H9 (cell line): ENCODE measurements at regions not wholly inside any gene's neighbourhood (a gene's known extent, or its start where the extent isn't known, plus 50 kb on each side); places are given as distances from the start of the nearest gene placed in this dataset.

ENCODE experiments used
- DNase-seq: peaks from one replicate; pipeline ENCODE4 v3.0.0-alpha.2; 2017
- H2AFZ ChIP-seq: one replicate; pipeline ENCODE4 v1.6.1; 2013; ENCODE audit warnings: mild to moderate bottlenecking, low read length, control low read depth, moderate library complexity
- H2AK5ac ChIP-seq: 2 replicates; pipeline ENCODE4 v1.6.1; 2013; ENCODE audit warnings: low read length, control low read depth, mixed read lengths; ENCODE audit not compliant: insufficient read length
- H2BK120ac ChIP-seq: one replicate; pipeline ENCODE4 v1.6.1; 2013; ENCODE audit warnings: low read depth, mild to moderate bottlenecking, low read length, control low read depth, inconsistent platforms; ENCODE audit not compliant: poor library complexity, severe bottlenecking
- H2BK12ac ChIP-seq: 2 replicates; pipeline ENCODE4 v1.6.1; 2013; ENCODE audit warnings: low read length, control low read depth, mixed read lengths, low read depth; ENCODE audit not compliant: insufficient read length
- H2BK15ac ChIP-seq: 2 replicates; pipeline ENCODE4 v1.6.1; 2013; ENCODE audit warnings: low read depth, low read length, control low read depth
- H2BK20ac ChIP-seq: one replicate; pipeline ENCODE4 v1.6.1; 2013; ENCODE audit warnings: low read depth, mild to moderate bottlenecking, low read length, control low read depth, inconsistent platforms; ENCODE audit not compliant: poor library complexity, severe bottlenecking
- H2BK5ac ChIP-seq: 2 replicates; pipeline ENCODE4 v1.6.1; 2013; ENCODE audit warnings: low read length, control low read depth, mixed read lengths; ENCODE audit not compliant: insufficient read length
- H3K14ac ChIP-seq: 2 replicates; pipeline ENCODE4 v1.6.1; 2013; ENCODE audit warnings: low read length, control low read depth; ENCODE audit not compliant: insufficient read depth
- H3K18ac ChIP-seq: 2 replicates; pipeline ENCODE4 v1.6.1; 2013; ENCODE audit warnings: low read depth, mild to moderate bottlenecking, mixed read lengths, low read length, control low read depth; ENCODE audit not compliant: insufficient read length
- H3K23ac ChIP-seq: 2 replicates; pipeline ENCODE4 v1.6.1; 2013; ENCODE audit warnings: low read length, control low read depth, mixed read lengths, low read depth; ENCODE audit not compliant: insufficient read length
- H3K23me2 ChIP-seq: 2 replicates; pipeline ENCODE4 v1.6.1; 2013; ENCODE audit warnings: low read depth, mild to moderate bottlenecking, mixed read lengths, low read length, control low read depth; ENCODE audit not compliant: insufficient read length, poor library complexity, severe bottlenecking
- H3K27ac ChIP-seq: 2 replicates; pipeline ENCODE4 v1.5.1; 2013; ENCODE audit warnings: low read length, control low read depth, mixed read lengths, low read depth; ENCODE audit not compliant: insufficient read length
- H3K27me3 ChIP-seq: 2 replicates; pipeline ENCODE4 v1.6.1; 2013; ENCODE audit warnings: low read length, control low read depth, inconsistent platforms; ENCODE audit not compliant: insufficient read depth
- H3K4ac ChIP-seq: 2 replicates; pipeline ENCODE4 v1.6.1; 2013; ENCODE audit warnings: low read depth, mild to moderate bottlenecking, control low read depth, inconsistent platforms, low read length, moderate library complexity
- H3K4me1 ChIP-seq: 2 replicates; pipeline ENCODE4 v1.6.1; 2013; ENCODE audit warnings: low read length, control low read depth, inconsistent platforms; ENCODE audit not compliant: insufficient read depth
- H3K4me2 ChIP-seq: 2 replicates; pipeline ENCODE4 v1.6.1; 2013; ENCODE audit warnings: low read length, control low read depth, mixed read lengths; ENCODE audit not compliant: insufficient read length, insufficient read depth
- H3K56ac ChIP-seq: 2 replicates; pipeline ENCODE4 v1.6.1; 2013; ENCODE audit warnings: low read depth, mild to moderate bottlenecking, mixed read lengths, low read length, control low read depth; ENCODE audit not compliant: insufficient read length
- H3K79me1 ChIP-seq: 2 replicates; pipeline ENCODE4 v1.6.1; 2013; ENCODE audit warnings: low read depth, mild to moderate bottlenecking, moderate library complexity, low read length, control low read depth, inconsistent platforms; ENCODE audit not compliant: insufficient read depth, poor library complexity, severe bottlenecking
- H3K79me2 ChIP-seq: 2 replicates; pipeline ENCODE4 v1.6.1; 2013; ENCODE audit warnings: low read length, control low read depth, inconsistent platforms; ENCODE audit not compliant: insufficient read depth
- H3K9ac ChIP-seq: 2 replicates; pipeline ENCODE4 v1.6.1; 2013; ENCODE audit warnings: low read length, control low read depth, mixed read lengths; ENCODE audit not compliant: insufficient read length; ENCODE audit errors: extremely low read depth
- H3K9me3 ChIP-seq: one replicate; pipeline ENCODE4 v1.6.1; 2013; ENCODE audit warnings: low read depth, low read length, inconsistent platforms; ENCODE audit not compliant: control insufficient read depth
- H3T11ph ChIP-seq: one replicate; pipeline ENCODE4 v1.6.1; 2013; ENCODE audit warnings: mild to moderate bottlenecking, low read length, control low read depth, inconsistent platforms
- H4K20me1 ChIP-seq: one replicate; pipeline ENCODE4 v1.6.1; 2013; ENCODE audit not compliant: control insufficient read depth, insufficient read length, insufficient read depth
- H4K5ac ChIP-seq: 2 replicates; pipeline ENCODE4 v1.6.1; 2013; ENCODE audit warnings: low read depth, mild to moderate bottlenecking, mixed read lengths, low read length, control low read depth; ENCODE audit not compliant: insufficient read length
- H4K8ac ChIP-seq: replicated peaks from 2 replicates; pipeline ENCODE4 v1.6.1; 2013; ENCODE audit warnings: low read length, control low read depth, mixed read lengths, low read depth; ENCODE audit not compliant: insufficient read length
- H4K91ac ChIP-seq: 2 replicates; pipeline ENCODE4 v1.6.1; 2013; ENCODE audit warnings: low read depth, mild to moderate bottlenecking, moderate library complexity, mixed read lengths, low read length, control low read depth; ENCODE audit not compliant: insufficient read length
- H3K27ac Mint-ChIP-seq, 3 experiments: 2 replicates in 2 of 3; 3 replicates in 1 of 3; pipeline ENCODE4 v1.8.0; 2020 to 2021; ENCODE audit warnings: mixed read lengths in 3 of 3, mild to moderate bottlenecking in 1 of 3, moderate library complexity in 1 of 3
- H3K27me3 Mint-ChIP-seq: 2 replicates; pipeline ENCODE4 v1.8.0; 2021; ENCODE audit warnings: low read depth, mild to moderate bottlenecking, moderate library complexity, mixed read lengths
- H3K36me3 Mint-ChIP-seq, 3 experiments: 2 replicates in 2 of 3; 3 replicates in 1 of 3; pipeline ENCODE4 v1.8.0; 2020 to 2021; ENCODE audit warnings: low read depth in 3 of 3, mixed read lengths in 3 of 3; ENCODE audit not compliant: insufficient read depth in 1 of 3
- H3K4me1 Mint-ChIP-seq, 2 experiments: 2 replicates each; pipeline ENCODE4 v1.8.0; 2020; ENCODE audit warnings: mixed read lengths in 2 of 2
- H3K4me3 Mint-ChIP-seq, 2 experiments: 2 replicates in 1 of 2; 3 replicates in 1 of 2; pipeline ENCODE4 v1.8.0; 2020 to 2021; ENCODE audit warnings: mild to moderate bottlenecking in 2 of 2, mixed read lengths in 2 of 2, moderate library complexity in 1 of 2
- H3K9me3 Mint-ChIP-seq, 2 experiments: 2 replicates in 1 of 2; 3 replicates in 1 of 2; pipeline ENCODE4 v1.8.0; 2020; ENCODE audit warnings: mild to moderate bottlenecking in 2 of 2, mixed read lengths in 2 of 2, moderate library complexity in 1 of 2
- WGBS: extraction: QIAGEN DNeasy Blood & Tissue Kit; methylation state at CpG from one replicate; pipeline ENCODE4 v1.1.7; 2013; ENCODE audit warnings: missing lambda C conversion rate, low lambda C conversion rate, mixed read lengths; ENCODE audit not compliant: insufficient read length; ENCODE audit errors: extremely low coverage; 5-methylcytosine and 5-hydroxymethylcytosine counted together
- TF ChIP-seq, protein P1 (sequence below): fragments of 200-600 bp; sonication (generic); conservative IDR thresholded peaks from 3 replicates; pipeline ENCODE4 v1.8.0; 2021; ENCODE audit warnings: antibody characterized with exemption, mild to moderate bottlenecking

- Histone ChIP-seq H4K5ac (no peak overlapping the region), H3K56ac (no peak overlapping the region), H3K18ac (no peak overlapping the region), H3K9me3 (no peaks in the 10 kb centered on the region), H3K27ac (no peak overlapping the region), H3K27me3 (no peaks in the 10 kb centered on the region), H2BK5ac (no peak overlapping the region), H3K4me2 (peak overlapping the region; percentile 29), H3K79me1 (no peaks in the 10 kb centered on the region), H3K4ac (no peak overlapping the region), H3K79me2 (no peaks in the 10 kb centered on the region), H3K23me2 (no peaks in the 10 kb centered on the region), H2BK120ac (no peak overlapping the region), H3K9ac (no peak overlapping the region), H4K20me1 (no peaks in the 10 kb centered on the region), H2BK20ac (no peak overlapping the region), H2BK15ac (no peak overlapping the region), H2AFZ (no peak overlapping the region), H4K91ac (no peak overlapping the region), H3K14ac (no peak overlapping the region), H3T11ph (no peak overlapping the region), H4K8ac (no peak overlapping the region), H3K23ac (no peak overlapping the region), H3K4me1 (no peaks in the 10 kb centered on the region; the same call in 1 of the 2 replicates), H2BK12ac (no peak overlapping the region), H2AK5ac (no peak overlapping the region)
- WGBS = no CpG with 5 or more reads among the region's 4 CpGs
- H3K9me3 Mint-ChIP-seq = peaks cover 0 to 3% of the 10 kb centered on the region in 2 experiments; a peak in 2 of 5 replicates
- no peak for DNase-seq
- H3K27me3 Mint-ChIP-seq = peaks cover 83% of the 10 kb centered on the region
- H3K27ac Mint-ChIP-seq = no peak overlapping the region
- H3K4me3 Mint-ChIP-seq = no peak overlapping the region
- H3K36me3 Mint-ChIP-seq = no peaks in the 10 kb centered on the region
- TF ChIP-seq, protein P1, sequence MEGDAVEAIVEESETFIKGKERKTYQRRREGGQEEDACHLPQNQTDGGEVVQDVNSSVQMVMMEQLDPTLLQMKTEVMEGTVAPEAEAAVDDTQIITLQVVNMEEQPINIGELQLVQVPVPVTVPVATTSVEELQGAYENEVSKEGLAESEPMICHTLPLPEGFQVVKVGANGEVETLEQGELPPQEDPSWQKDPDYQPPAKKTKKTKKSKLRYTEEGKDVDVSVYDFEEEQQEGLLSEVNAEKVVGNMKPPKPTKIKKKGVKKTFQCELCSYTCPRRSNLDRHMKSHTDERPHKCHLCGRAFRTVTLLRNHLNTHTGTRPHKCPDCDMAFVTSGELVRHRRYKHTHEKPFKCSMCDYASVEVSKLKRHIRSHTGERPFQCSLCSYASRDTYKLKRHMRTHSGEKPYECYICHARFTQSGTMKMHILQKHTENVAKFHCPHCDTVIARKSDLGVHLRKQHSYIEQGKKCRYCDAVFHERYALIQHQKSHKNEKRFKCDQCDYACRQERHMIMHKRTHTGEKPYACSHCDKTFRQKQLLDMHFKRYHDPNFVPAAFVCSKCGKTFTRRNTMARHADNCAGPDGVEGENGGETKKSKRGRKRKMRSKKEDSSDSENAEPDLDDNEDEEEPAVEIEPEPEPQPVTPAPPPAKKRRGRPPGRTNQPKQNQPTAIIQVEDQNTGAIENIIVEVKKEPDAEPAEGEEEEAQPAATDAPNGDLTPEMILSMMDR = no peak
- peaks cover 25 to 27% of the 10 kb centered on the region in 2 experiments for H3K4me1 Mint-ChIP-seq
Observed at GRCh38 chr5:87787086-87787485, 374.4 kb upstream of the CCNH start.
